NK-92 (cell line): ENCODE measurements at regions not wholly inside any gene's neighbourhood (a gene's known extent, or its start where the extent isn't known, plus 50 kb on each side); places are given as distances from the start of the nearest gene placed in this dataset.

Experiments
- DNase-seq: peaks from one replicate; lab custom pipeline; 2025; ENCODE audit not compliant: unreplicated experiment; lab: John Stamatoyannopoulos, UW

DNA sequence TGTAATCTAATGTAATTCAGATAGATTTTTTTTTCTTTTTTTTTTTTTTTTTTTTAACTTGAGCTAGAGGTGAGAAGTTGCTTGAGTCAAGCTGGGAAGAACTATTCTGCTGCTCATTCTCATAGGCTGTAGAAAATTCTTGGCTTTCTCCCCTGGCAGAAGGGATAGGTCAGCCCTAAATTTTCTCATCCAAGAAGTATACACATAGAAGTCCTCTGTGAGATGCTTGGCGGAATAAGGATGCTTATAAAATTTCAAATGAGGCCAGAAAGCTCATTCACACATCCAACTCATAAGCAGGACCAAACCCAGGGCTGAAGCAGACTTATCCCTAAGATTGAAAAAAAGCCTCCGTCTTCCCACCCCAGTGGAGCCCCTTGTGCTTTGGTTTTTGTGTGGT lies 572.5 kb downstream of the SQOR start:
- no peak for DNase-seq

DNA sequence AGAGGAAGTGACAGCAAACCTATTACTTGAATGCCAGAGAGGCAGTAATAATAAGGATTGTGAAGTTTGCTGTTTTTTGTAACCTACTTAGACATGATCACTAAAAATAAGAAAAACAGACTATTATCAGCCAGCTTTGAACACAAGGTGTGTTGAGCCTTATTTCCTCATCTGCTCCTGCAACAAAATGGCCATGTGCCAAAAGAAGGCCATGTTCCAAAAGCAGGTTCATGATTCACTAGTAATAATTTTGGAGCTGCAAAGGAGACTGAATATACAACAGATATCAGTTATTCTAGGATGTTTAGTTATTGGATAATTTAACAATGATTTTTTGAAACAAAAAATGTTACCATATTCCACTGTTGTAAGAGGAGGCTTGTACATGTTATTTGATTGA lies 578.7 kb downstream of the SQOR start:
- no peak for DNase-seq

DNA sequence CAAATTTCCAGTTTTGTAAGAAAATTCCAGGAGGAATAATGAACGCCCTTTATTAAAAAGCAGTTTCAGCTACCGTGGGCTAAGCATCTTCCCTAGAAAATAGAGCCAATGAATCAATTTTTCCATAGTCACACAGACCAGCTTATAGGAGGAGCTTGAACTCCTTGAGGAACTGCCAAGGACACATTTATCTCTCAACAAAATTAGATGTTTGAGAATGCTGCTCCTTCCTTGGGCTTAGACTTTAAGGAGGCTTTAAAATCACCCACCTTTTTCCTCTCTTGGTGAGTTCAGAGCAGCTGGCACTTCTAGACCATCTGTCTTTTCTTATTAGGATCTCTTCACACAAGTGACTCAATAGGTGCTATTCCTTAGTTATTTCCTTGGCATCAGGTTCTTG lies 588.0 kb downstream of the SQOR start:
- no peak for DNase-seq

DNA sequence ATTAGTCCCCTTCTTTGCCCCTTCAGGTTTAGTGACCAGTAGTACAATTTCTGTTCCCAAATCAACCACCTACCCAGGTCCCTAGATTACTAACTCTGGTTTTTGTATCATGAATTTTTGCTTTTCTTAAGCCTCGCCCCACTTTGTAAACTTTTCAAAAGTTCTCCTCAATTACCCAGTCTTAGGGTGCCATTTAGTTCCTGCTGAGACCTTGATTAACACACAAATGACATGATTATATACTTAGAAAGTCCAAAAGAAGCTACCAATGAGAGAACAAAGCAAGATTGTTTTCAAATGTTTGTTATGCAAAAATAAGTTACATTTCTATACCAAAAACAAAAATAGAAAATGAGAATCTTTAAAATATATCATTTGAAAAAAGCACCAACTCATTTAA lies 594.4 kb downstream of the SQOR start:
- no peak for DNase-seq

DNA sequence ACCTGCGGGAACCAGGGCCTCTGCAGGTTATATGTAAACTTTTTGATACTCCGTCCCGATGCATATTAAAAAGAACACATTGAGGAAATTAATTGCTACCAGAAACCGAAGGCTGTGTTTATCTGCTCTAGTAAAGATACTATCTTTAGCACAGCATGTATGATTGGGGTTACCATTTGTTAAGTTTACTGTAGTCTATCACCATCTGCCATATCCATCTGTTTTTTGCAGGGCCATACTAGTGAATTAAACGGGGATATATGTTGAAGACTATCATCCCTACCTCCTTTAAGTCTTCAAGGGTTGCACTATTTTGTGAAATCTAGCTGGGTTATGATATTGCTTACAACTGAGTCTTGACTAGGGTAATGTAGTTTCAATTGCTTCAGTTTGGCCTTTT lies 597.0 kb downstream of the SQOR start:
- DNase-seq = no peak

DNA sequence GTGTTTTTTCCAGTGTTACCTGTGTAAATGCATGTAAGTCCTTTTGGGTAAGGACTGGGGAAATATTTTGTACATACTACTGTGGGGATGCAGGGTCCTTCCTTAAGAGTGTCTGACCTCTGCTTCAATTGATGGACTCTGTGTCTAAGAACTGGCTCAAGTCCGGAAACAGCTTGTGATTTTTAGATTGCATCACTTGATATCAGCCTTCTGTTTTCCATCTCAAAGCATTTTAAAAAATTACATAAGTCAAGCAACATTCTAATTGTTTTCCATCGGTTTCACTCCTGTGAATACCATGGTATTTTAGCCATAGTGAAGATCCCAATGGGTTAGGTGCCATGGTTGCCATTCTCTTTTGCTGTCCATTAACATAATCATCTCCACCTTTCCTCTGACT lies 597.6 kb downstream of the SQOR start:
- DNase-seq = no peak

DNA sequence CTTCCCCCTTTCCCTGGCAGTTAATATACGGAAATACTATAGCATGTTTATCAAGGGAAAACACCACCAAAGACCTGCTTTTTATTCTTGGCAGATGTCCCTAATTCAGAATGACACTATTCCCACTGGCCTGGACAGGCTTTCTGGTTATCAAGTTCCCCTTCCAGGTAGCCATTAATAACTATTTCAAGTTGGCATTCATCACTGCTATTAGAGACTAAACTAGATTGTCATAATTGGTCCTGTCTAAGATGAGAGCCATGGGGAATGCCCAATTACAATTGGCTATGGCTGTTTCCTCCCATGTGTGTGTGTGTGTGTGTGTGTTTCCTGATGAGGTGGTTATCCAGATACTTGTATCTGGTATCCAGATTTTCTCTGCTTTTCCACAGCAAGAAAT lies 608.1 kb downstream of the SQOR start:
- no peak for DNase-seq

DNA sequence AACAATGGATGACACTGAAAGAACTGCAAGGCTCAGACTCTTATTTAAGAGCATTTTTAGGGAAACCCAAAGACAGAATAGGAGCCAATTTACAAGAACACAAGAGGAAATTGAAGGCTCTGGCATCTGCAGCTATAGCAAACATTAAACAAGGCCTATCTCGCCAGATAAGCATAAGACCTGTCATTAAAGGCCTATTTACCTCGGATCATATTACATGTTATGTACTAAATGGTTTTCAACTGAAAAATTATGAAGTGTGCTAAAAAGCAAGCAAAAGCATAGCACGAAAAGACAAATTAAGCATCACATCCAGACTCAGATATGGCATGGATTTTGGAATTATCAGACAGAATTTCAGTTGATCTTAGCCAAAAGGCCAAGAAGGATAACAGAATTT lies 617.1 kb downstream of the SQOR start:
- no peak for DNase-seq

DNA sequence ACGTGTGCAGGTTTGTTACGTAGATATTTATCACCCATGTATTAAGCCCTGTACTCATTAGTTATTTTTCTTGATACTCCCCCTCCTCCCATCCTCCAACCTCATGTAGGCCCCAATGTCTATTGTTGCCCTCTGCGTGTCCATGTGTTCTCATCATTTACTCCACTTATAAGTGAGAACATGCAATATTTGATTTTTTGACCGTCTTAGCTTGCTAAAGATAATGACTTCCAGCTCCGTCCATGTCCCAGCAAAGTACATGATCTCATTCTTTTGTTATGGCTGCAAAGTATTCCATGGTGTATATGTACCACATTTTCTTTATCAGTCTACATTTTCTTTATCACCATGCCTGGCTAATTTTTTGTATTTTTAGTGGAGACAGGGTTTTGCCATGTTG lies 623.2 kb downstream of the SQOR start:
- DNase-seq = no peak

DNA sequence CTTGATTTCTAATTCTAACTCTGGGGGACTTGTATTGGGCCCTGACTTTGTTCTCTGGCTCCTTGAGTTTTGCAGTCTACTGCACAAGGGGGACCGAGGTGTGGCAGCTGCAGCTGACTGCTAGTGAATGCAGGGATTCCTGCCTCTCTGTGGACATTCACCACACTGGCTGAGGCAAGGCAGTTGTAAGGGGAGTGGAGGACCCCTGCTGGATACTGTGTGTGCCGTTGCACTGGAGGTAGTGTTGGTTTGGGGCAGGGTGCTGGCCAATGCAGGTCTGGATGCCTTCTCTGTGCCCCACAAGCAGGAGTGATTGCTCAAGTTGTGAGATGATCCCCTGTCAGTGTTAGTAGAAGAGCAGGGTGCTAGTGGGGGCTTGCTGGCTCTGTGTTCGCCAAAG lies 626.1 kb downstream of the SQOR start:
- DNase-seq = no peak

DNA sequence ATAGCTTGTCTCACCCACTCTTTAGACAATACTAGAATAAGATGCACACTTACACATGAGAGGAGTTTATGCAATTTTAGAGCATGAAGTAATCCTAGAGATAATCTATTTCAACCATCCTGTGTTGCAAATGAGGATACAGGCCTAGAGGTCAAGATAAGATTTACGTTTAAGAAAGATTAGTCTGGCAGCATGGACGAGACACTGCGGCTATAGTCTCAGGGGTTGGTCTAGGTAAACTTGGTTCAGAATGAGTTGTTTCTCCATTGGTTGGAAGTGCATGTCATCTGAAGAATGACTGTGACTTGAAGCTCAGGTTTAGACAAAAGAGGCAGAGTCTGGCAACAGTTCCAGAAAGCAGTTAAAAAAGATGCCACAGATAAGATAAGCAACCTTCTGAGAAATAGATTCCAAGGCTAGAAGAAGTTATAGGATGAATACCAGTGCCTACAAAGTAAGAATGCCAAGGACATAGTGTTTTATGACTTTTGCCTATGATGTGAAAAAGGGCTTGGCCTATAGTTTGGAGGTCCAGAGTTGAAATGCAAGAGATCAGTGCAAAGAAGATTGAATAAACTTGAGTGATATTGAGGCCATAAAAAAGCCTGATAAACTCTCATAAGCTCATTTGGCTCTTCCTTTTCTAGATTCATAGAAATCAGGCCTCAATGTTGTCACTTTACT lies 631.0 kb downstream of the SQOR start:
- DNase-seq = no peak

DNA sequence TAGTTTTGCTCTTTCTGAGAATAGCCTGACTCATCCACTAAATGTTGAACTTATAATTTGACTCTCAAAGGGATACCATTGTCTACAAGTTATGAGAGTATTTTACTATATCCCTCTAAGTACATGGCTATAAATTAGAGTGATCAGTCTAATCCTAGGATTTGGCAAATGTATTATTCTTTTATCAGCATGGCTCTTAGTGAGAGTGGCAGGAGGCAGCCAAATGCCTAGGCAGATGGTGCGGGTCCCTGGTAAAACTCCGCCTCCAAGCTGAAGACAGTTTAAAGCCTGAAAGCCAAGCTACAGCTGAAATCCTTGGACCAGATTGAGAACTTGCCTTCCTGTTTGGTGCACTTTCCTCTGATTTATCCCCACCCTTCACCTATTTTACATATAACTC lies 631.8 kb downstream of the SQOR start:
- no peak for DNase-seq

DNA sequence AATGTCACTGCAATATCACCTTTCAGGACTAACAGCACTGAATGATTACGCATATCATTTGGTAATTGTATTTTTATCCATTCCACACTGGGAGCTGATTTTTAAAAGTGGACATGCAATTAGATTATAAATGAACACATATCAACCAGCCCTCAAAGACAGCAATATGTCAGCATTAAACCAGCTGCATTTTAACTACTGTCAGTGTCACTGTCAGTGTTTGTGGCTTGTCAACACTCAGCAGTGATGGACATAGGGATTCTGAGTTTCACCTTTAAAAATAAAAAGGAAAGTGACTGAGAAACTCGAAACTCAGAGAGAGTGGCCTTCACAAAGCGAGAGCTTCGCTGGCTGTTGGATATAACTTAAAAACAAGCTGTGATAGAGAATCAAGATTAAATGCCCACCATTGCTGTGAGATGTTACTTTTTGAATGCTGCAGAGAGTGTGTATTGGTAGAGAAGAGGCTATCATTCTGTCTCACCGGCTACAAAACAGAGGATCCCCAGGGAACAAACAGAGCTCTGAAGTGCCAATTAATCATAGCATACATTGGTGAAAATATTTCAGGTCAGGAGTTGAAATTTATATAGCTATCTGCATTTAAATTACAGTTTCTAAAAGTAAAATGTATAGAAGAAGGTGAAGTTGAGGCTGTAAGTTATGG lies 635.8 kb downstream of the SQOR start:
- DNase-seq = no peak

DNA sequence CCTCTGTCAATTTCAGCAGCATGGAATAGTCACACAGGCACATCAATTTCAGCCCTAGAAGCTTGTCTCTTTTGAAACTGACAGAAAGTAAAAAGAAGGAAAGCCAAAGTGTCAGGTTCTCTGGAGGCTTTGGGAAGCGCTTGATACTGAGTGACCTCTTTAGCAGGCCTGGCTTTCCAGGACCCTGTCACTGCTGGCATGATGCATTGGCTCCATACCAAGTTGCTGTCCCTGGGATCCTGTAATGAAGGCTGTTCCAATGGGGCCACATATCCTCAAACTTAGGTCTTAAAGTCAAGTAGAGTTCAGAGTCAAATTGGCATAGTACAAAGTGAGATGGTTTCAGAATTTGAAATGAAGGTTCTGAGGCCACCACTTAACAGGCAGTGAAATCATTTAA lies 640.9 kb downstream of the SQOR start:
- no peak for DNase-seq

DNA sequence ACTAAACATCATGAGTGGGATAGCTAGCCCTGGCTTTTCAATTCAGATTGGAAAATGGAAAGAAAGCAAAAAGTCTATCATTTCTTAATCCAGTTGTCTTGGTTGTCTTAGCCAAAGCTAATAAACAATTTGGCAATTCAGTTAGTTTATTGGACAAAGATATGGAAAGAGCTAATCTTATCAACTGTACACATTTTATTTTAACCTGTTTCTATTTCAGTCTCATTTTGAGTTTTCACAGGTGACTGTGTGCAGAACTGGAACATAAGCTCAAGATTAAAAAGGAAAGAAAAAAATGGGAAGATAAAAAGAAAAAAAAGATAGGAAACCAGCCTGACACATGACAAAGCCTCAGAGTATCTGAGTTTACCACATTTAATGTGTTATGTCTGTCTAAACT lies 642.6 kb downstream of the SQOR start:
- no peak for DNase-seq

DNA sequence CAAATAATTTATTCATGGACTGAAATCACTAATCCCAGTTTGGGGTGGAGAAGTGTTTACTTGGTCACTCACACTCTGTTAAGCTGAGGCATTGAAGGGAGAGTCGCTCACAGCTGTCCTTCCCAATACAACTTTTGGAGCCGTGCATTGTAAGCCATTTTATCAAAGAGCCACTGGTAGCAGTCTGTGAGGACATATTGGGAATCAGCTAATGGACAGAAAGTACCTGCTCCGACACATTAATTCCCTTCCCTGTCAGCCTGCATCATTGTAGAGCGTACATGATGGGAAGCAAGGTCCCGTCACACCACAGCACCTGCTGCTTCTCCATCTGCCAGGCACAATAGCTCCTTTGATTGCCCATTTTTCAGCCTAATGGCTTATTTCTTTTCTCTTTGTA lies 643.2 kb downstream of the SQOR start:
- DNase-seq = no peak

DNA sequence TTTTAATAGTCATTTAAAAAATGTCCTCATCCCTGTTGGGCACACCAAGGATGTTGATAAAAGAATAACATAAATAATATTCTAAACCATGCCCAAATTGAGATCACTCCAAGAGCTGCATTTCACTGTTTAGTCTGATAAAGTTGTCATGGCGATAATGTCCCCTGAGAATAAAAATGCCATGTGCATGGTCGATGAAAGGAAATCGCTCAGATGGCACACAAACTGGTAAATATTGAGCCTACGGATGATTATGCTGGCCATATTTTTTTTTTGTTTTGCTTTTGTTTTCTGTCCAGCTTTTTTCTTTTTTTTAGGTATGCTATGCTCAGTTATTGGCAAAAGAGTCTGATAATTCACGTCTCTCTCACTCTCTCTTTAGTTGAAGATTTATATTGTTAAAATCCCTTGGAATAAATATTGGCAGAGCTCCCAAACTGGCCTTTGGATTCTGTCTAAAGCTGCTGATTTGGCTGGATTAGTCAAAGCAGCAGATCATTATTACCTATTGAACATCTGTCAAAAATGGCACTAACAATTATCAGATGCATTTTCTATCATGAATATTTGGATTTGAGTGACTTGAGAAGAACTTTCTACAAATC lies 643.8 kb downstream of the SQOR start:
- no peak for DNase-seq

DNA sequence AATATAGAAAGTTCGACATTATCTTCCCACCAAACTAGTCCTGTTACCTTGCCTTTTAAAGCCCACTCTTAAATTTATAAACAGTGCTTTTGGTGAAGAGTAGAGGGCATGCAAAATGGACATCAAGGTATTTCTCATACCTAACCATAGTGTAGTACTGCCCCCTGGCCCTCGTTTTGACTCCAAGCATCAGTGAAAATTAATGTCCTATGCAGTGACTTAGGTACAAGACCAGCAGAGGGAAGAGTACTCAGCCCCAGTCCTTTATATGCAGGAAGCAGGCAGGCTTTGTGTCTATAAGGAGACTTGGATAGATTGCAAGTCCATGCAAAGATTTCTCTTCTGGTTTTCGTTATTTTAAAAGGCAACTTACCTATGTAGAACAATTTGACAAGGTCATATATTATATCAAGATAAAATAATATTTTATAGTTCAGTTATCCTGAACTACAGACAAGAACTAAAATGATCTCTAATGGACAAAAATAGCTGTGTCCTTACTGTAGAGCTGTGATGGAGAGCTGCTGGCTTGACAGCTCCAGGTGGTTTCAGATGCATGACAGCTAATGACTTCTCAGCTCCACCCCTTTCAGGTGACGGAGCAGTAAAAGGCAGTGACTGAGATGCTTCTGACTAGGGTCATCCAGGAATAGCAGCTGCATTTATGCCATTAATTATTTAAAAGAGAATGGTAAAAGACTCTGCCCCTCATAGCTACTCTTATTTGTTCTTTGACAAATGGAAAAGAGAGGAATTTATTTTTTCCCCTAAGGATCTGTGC lies 646.1 kb downstream of the SQOR start:
- DNase-seq = no peak

DNA sequence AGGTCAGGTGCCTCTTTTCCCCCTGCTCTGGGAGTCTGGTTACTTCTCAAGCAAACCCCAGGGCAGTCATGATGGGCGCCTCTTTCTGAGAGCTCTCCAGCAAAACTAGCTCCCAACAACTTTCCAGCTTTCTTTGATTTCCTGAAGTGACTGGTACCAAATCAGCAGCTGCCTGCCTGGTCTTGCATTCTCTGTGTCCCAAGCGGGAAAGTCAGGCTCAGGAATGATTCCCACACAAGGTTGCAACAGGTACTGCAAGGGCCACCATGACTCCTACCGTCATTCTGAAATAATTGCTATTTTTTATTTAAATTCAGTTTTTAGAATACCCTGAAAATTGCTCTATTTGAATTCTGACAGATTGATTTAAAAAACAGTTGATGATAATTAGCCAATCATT lies 658.7 kb downstream of the SQOR start:
- no peak for DNase-seq

DNA sequence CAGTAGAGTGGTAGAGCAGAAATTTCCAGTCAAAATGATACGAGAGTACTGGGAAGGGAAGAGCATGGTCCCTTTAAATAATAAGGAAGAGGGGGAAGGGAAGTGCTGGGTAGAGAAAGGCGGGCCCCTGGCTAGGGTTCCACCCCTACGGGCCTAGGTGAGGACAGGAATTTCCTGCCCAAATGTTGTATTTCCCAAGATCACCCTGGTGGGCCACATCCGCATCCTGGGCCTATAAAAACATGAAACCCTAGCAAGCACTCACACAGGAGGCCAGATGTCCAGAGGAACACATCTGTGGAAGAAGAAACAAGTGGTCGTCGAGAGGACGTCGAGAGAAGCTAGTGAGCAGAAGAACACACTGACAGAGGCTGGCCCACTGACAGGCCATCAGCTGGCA lies 661.2 kb downstream of the SQOR start:
- DNase-seq = no peak

DNA sequence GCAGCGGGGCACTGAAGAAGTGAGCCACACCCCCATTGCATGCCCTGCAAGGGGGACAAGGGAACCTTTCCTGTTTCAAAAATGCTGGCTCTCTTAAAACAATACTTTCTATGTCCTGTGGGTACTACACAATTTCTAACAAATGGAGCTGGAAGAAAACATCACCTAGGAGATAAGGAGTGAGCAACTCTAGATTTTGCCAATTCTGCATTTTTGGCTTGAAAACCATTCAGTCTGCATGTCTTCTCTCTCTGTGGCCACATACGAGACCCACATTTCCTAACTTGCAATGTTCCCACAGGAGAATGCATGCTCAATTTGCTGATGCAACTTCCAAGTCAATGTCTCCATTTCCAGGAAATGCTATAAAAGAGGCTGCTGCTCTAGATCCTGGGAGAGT lies 662.0 kb downstream of the SQOR start:
- no peak for DNase-seq

DNA sequence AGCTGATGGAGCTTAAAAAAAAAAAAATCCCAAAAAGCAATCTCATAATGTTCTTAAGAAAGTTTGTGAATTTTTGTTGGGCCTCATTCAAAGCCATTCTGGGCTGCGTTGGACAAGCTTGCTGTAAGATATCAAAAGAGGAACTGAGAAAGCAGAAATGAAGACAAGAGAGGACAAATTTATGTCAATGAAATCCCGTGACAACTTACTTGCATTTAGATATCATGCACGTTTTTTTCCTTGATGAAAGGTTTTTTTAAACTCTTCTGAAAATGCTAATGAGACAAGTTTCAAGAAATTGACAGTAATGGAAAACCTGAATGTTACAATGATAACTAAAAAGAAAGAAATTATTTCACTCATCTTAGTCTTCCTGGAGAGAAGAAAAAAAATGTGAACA lies 662.9 kb downstream of the SQOR start:
- no peak for DNase-seq
